WTC11 (cell line): ENCODE measurements at regions not wholly inside any gene's neighbourhood (a gene's known extent, or its start where the extent isn't known, plus 50 kb on each side); places are given as distances from the start of the nearest gene placed in this dataset.

Experiments used
- ATAC-seq: fragments of 200-7000 bp; cut with Tn5 transposase; 2 replicates; pipeline ENCODE4 v1.10.0; 2021; ENCODE audit warnings: mild to moderate bottlenecking, moderate library complexity
- CTCF ChIA-PET: fragments of 300-600 bp; sonication (Branson Sonifier 250); formaldehyde crosslinking; loops from one replicate; lab custom pipeline; 2021; ENCODE audit warnings: antibody characterized with exemption; lab: Charles Lee
- POLR2A ChIA-PET: fragments of 350-600 bp; sonication (Branson Sonifier 250); formaldehyde crosslinking; loops from one replicate; lab custom pipeline; 2021; ENCODE audit warnings: antibody characterized with exemption; lab: Charles Lee
- DNase-seq: peaks from one replicate; pipeline ENCODE4 v3.0.0; 2021; ENCODE audit warnings: low spot score
- H3K27ac Mint-ChIP-seq: 2 replicates; pipeline ENCODE4 v1.8.0; 2021; ENCODE audit warnings: mixed read lengths
- H3K27me3 Mint-ChIP-seq: 2 replicates; pipeline ENCODE4 v1.8.0; 2021; ENCODE audit warnings: low read depth, mild to moderate bottlenecking, moderate library complexity, mixed read lengths
- H3K36me3 Mint-ChIP-seq: 2 replicates; pipeline ENCODE4 v1.8.0; 2021; ENCODE audit warnings: mixed read lengths
- H3K4me1 Mint-ChIP-seq: 2 replicates; pipeline ENCODE4 v1.8.0; 2022; ENCODE audit warnings: mixed read lengths
- H3K4me3 Mint-ChIP-seq: 2 replicates; pipeline ENCODE4 v1.8.0; 2021; ENCODE audit warnings: mild to moderate bottlenecking, moderate library complexity, mixed read lengths
- H3K9me3 Mint-ChIP-seq: 2 replicates; pipeline ENCODE4 v1.8.0; 2021; ENCODE audit warnings: mixed read lengths
- ARID4B ChIP-seq: sonication (generic); formaldehyde crosslinking; IDR thresholded peaks from 2 replicates; pipeline ENCODE4 v1.8.0; 2023; ENCODE audit warnings: missing genetic modification reagents, mild to moderate bottlenecking, borderline replicate concordance
- ATF1 ChIP-seq: sonication (generic); formaldehyde crosslinking; IDR thresholded peaks from 2 replicates; pipeline ENCODE4 v1.8.1; 2023; ENCODE audit warnings: mild to moderate bottlenecking, moderate library complexity, missing genetic modification reagents
- ATF2 ChIP-seq: sonication (generic); formaldehyde crosslinking; IDR thresholded peaks from 2 replicates; pipeline ENCODE4 v1.8.1; 2022; ENCODE audit warnings: low read depth, missing genetic modification reagents, borderline replicate concordance
- CBFB ChIP-seq: sonication (generic); formaldehyde crosslinking; IDR thresholded peaks from 2 replicates; pipeline ENCODE4 v1.8.1; 2022; ENCODE audit warnings: mild to moderate bottlenecking, low read depth, missing genetic modification reagents
- ELF4 ChIP-seq: sonication (generic); formaldehyde crosslinking; IDR thresholded peaks from 2 replicates; pipeline ENCODE4 v1.8.1; 2022; ENCODE audit warnings: low read depth, mild to moderate bottlenecking, moderate library complexity, missing genetic modification reagents
- ETV6 ChIP-seq: sonication (generic); formaldehyde crosslinking; IDR thresholded peaks from 2 replicates; pipeline ENCODE4 v1.8.1; 2022; ENCODE audit warnings: mild to moderate bottlenecking, missing genetic modification reagents
- MAX ChIP-seq: sonication (generic); formaldehyde crosslinking; IDR thresholded peaks from 2 replicates; pipeline ENCODE4 v1.8.0; 2022; ENCODE audit warnings: mild to moderate bottlenecking, missing genetic modification reagents
- MLX ChIP-seq: sonication (generic); formaldehyde crosslinking; IDR thresholded peaks from 2 replicates; pipeline ENCODE4 v1.8.1; 2023; ENCODE audit warnings: mild to moderate bottlenecking, missing genetic modification reagents, moderate library complexity
- MXD4 ChIP-seq: fragments of 250-450 bp; sonication (Bioruptor Pico); IDR thresholded peaks from 2 replicates; pipeline ENCODE4 v1.8.0; 2021; ENCODE audit warnings: mild to moderate bottlenecking, moderate library complexity, borderline replicate concordance
- OVOL2 ChIP-seq: fragments of 250-450 bp; sonication (Bioruptor Pico); IDR thresholded peaks from 2 replicates; pipeline ENCODE4 v1.9.0; 2021; ENCODE audit warnings: mild to moderate bottlenecking, borderline replicate concordance
- SOX15 ChIP-seq: fragments of 250-450 bp; sonication (Bioruptor Pico); IDR thresholded peaks from 2 replicates; pipeline ENCODE4 v1.9.0; 2021; ENCODE audit warnings: mild to moderate bottlenecking
- SP1 ChIP-seq: sonication (generic); formaldehyde crosslinking; conservative IDR thresholded peaks from 2 replicates; pipeline ENCODE4 v1.8.1; 2022; ENCODE audit warnings: missing genetic modification reagents
- ZNF219 ChIP-seq: sonication (generic); formaldehyde crosslinking; IDR thresholded peaks from 2 replicates; pipeline ENCODE4 v1.8.0; 2023; ENCODE audit warnings: missing genetic modification reagents, mild to moderate bottlenecking, borderline replicate concordance
- ZNF263 ChIP-seq: sonication (generic); formaldehyde crosslinking; IDR thresholded peaks from 2 replicates; pipeline ENCODE4 v1.8.1; 2022; ENCODE audit warnings: low read depth, mild to moderate bottlenecking, moderate library complexity, missing genetic modification reagents
- ZNF416 ChIP-seq: fragments of 250-450 bp; sonication (Bioruptor Pico); IDR thresholded peaks from 2 replicates; pipeline ENCODE4 v1.9.0; 2021; ENCODE audit warnings: mild to moderate bottlenecking, inconsistent platforms
- TF ChIP-seq, protein P1 (sequence below): sonication (generic); formaldehyde crosslinking; IDR thresholded peaks from 2 replicates; pipeline ENCODE4 v1.8.0; 2023; ENCODE audit warnings: missing genetic modification reagents
- TF ChIP-seq, protein P2 (sequence below): fragments of 250-450 bp; sonication (Bioruptor Pico); IDR thresholded peaks from 2 replicates; pipeline ENCODE4 v1.8.0; 2021; ENCODE audit warnings: mild to moderate bottlenecking

DNA sequence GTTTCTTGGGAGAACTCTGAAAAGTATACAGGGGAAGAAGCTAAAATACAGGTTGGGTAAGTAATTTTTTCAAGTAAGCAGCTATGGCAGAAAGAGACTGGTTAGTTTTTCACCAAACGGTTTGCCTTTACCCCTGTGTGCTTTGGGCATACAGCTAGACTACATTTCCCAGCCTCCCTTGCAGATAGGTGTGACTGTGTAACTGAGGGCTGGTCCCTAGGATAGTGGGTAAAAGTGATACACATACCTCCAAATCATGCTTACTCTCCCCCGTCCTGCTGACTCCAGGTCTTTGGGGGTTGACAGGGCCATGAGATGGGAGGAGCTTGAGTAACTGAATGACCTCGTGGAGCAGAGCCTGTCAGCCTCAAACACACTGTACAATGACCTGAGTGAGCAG is 208.6 kb upstream of the GDNF start (continued):
- TF ChIP-seq ATF2 = no peak
- TF ChIP-seq ZNF219 (CRISPR knock-in tag) = no peak
- TF ChIP-seq SP1 (CRISPR knock-in tag) = no peak
- no peak for TF ChIP-seq MXD4
- TF ChIP-seq SOX15 (CRISPR knock-in tag) = no peak
- TF ChIP-seq ZNF416 = no peak
- TF ChIP-seq MLX (CRISPR knock-in tag) = no peak
- TF ChIP-seq MAX = no peak

GRCh38 chr5:38046103-38046502 is 206.3 kb upstream of the GDNF start:
- Mint-ChIP-seq H3K27me3 (no peaks in the 10 kb centered on the region), H3K4me1 (peaks cover 12% of the 10 kb centered on the region), H3K27ac (no peak overlapping the region), H3K9me3 (no peaks in the 10 kb centered on the region), H3K4me3 (no peak overlapping the region)
- ATAC-seq (no peak), DNase-seq (no peak)
- ChIA-PET POLR2A (no interaction called here), CTCF (no interaction called here)
- no peak for TF ChIP-seq ATF1 (CRISPR knock-in tag)
- no peak for TF ChIP-seq ELF4
- TF ChIP-seq ZNF263 = no peak
- no peak for TF ChIP-seq OVOL2
- TF ChIP-seq ZNF219 (CRISPR knock-in tag) = no peak
- no peak for TF ChIP-seq CBFB (CRISPR knock-in tag)
- TF ChIP-seq, protein P1, sequence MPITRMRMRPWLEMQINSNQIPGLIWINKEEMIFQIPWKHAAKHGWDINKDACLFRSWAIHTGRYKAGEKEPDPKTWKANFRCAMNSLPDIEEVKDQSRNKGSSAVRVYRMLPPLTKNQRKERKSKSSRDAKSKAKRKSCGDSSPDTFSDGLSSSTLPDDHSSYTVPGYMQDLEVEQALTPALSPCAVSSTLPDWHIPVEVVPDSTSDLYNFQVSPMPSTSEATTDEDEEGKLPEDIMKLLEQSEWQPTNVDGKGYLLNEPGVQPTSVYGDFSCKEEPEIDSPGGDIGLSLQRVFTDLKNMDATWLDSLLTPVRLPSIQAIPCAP (CRISPR knock-in tag) = no peak
- no peak for TF ChIP-seq ARID4B
- no peak for TF ChIP-seq SP1 (CRISPR knock-in tag)
- TF ChIP-seq, protein P2, sequence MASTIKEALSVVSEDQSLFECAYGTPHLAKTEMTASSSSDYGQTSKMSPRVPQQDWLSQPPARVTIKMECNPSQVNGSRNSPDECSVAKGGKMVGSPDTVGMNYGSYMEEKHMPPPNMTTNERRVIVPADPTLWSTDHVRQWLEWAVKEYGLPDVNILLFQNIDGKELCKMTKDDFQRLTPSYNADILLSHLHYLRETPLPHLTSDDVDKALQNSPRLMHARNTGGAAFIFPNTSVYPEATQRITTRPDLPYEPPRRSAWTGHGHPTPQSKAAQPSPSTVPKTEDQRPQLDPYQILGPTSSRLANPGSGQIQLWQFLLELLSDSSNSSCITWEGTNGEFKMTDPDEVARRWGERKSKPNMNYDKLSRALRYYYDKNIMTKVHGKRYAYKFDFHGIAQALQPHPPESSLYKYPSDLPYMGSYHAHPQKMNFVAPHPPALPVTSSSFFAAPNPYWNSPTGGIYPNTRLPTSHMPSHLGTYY (CRISPR knock-in tag) = no peak
- TF ChIP-seq, all 79 proteins: peak for 0
- H3K36me3 Mint-ChIP-seq = no peaks in the 10 kb centered on the region

- ATAC-seq = no peak
- Mint-ChIP-seq H3K27me3 (no peaks in the 10 kb centered on the region), H3K27ac (no peak overlapping the region), H3K4me3 (no peak overlapping the region), H3K4me1 (peaks cover 12% of the 10 kb centered on the region), H3K36me3 (no peaks in the 10 kb centered on the region), H3K9me3 (no peaks in the 10 kb centered on the region)
- TF ChIP-seq ETV6 (CRISPR knock-in tag) = no peak
- DNase-seq = no peak
- ChIA-PET CTCF (no interaction called here), POLR2A (no interaction called here)
Measured at GRCh38 chr5:38045446-38045845, 205.6 kb upstream of the GDNF start.
